Panc1 (cell line): ENCODE measurements at regions not wholly inside any gene's neighbourhood (a gene's known extent, or its start where the extent isn't known, plus 50 kb on each side); places are given as distances from the start of the nearest gene placed in this dataset.

Source experiments
- CTCF ChIP-seq: fragments of 450-650 bp; IDR thresholded peaks from 2 replicates; pipeline ENCODE4 v1.5.1; 2017; ENCODE audit warnings: mild to moderate bottlenecking
- SIN3A ChIP-seq: IDR thresholded peaks from 2 replicates; pipeline ENCODE4 v1.6.1; 2012; ENCODE audit warnings: low read depth, mild to moderate bottlenecking, low read length, moderate library complexity, borderline replicate concordance; ENCODE audit not compliant: insufficient read depth

- TF ChIP-seq CTCF (no peak), SIN3A (no peak)
These were observed 185.3 kb upstream of the ISX start for GRCh38 chr22:34880662-34881061.
